ENCODE measurements at regions not wholly inside any gene's neighbourhood (a gene's known extent, or its start where the extent isn't known, plus 50 kb on each side); places are given as distances from the start of the nearest gene placed in this dataset.

DNA sequence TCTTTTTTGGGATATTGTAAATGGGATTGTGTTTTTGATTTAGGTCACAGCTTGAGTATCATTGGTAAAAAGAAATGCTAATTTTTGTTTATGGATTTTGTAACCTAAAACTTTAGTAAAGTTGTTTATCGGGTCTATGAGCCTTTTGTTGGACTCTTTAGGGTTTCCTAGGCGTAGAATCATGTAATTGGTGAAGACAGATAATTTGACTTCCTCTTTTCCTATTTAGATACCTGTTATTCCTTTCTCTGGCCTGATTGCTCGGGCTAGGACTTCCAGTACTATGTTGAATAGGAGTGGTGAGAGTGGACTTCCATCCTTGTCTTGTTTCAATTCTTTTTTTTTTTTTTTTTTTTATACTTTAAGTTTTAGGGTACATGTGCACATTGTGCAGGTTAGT is 149.0 kb downstream of the QPCT start:
- no peaks in the 10 kb centered on the region for H3K36me3 ChIP-seq (ENCODE audit: insufficient read depth)
- no peaks in the 10 kb centered on the region for H3K4me1 ChIP-seq (ENCODE audit: low read depth, poor library complexity, severe bottlenecking)
- no peaks in the 10 kb centered on the region; the same call in 1 of the 2 replicates for H4K20me1 ChIP-seq (ENCODE audit: insufficient read depth)
- H3K4me2 ChIP-seq, result no peak overlapping the region
- no peak overlapping the region for H3K9ac ChIP-seq
- no peak for TF ChIP-seq CTCF (conservative IDR thresholded peaks at IDR 0.05; ENCODE audit: low read depth, low read length)
- no peak overlapping the region for H3K27ac ChIP-seq
- no peaks in the 10 kb centered on the region for H3K79me2 ChIP-seq (ENCODE audit: insufficient read depth, low read depth)
- no peak overlapping the region for H3K4me3 ChIP-seq (IDR thresholded peaks at IDR 0.05; ENCODE audit: insufficient read depth, low read depth, low read length)
- no peaks in the 10 kb centered on the region for H3K27me3 ChIP-seq (ENCODE audit: insufficient read depth, low read depth)
- H2AFZ ChIP-seq (ENCODE audit: low read depth), result no peak overlapping the region

DNA sequence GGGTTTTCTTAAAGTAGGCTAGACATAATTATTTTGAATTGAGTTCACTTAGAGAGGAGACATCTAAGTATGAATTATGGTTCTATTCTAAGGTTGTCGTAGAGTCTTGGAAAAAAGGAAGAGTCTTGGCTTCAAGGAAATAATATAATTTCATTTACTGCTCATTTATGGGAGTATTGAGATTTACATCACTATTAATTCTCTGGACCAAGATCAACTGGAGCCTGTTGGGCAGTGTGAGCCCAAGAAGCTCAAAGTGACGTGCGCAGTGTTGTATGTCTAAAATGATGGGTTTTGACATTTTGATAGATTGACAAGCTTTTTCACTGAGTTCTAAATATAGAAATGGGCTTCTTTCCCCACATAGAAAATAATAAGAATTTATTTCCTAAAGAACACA is 154.7 kb downstream of the QPCT start:
- Histone ChIP-seq H3K79me2 (ENCODE audit: insufficient read depth, low read depth) (no peaks in the 10 kb centered on the region), H4K20me1 (ENCODE audit: insufficient read depth) (no peaks in the 10 kb centered on the region)
- no peak for TF ChIP-seq CTCF (conservative IDR thresholded peaks at IDR 0.05; ENCODE audit: low read depth, low read length)

DNA sequence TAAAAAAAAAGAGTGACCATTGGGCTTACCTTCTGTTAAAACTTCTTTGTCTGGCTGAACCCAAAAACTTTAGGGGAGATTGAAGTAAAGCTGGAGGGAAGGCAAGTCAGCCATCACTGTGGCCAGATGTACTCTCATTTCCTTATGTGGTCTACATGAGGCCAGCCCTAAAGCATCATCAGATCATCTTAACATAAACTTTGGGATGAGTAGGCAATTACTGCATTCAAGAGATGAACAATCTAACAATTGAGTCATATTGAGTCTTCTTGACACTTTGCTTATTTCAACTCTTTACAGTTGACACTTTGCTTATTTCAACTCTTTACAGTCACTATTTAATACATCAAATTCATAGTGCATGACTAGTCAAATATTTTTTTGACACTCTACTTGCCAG is 155.6 kb downstream of the QPCT start:
- TF ChIP-seq CTCF (conservative IDR thresholded peaks at IDR 0.05; ENCODE audit: low read depth, low read length), result no peak
- Histone ChIP-seq H3K9ac (no peak overlapping the region), H3K27ac (no peak overlapping the region), H3K4me2 (no peak overlapping the region), H3K4me1 (ENCODE audit: low read depth, poor library complexity, severe bottlenecking) (no peaks in the 10 kb centered on the region), H3K27me3 (ENCODE audit: insufficient read depth, low read depth) (no peaks in the 10 kb centered on the region; the same call in 1 of the 2 replicates), H2AFZ (ENCODE audit: low read depth) (no peak overlapping the region), H3K4me3 (IDR thresholded peaks at IDR 0.05; ENCODE audit: insufficient read depth, low read depth, low read length) (no peak overlapping the region), H4K20me1 (ENCODE audit: insufficient read depth) (no peaks in the 10 kb centered on the region), H3K36me3 (ENCODE audit: insufficient read depth) (no peaks in the 10 kb centered on the region), H3K79me2 (ENCODE audit: insufficient read depth, low read depth) (no peaks in the 10 kb centered on the region)

More for the DNA sequence above, 154.7 kb downstream of the QPCT start:
- H3K4me2 ChIP-seq, result no peak overlapping the region
- H2AFZ ChIP-seq (ENCODE audit: low read depth), result no peak overlapping the region
- H3K4me3 ChIP-seq (IDR thresholded peaks at IDR 0.05; ENCODE audit: insufficient read depth, low read depth, low read length), result no peak overlapping the region
- no peak overlapping the region for H3K9ac ChIP-seq
- no peaks in the 10 kb centered on the region for H3K36me3 ChIP-seq (ENCODE audit: insufficient read depth)
- H3K27me3 ChIP-seq (ENCODE audit: insufficient read depth, low read depth), result no peaks in the 10 kb centered on the region; the same call in 1 of the 2 replicates
- no peak overlapping the region for H3K27ac ChIP-seq
- no peaks in the 10 kb centered on the region for H3K4me1 ChIP-seq (ENCODE audit: low read depth, poor library complexity, severe bottlenecking)

DNA sequence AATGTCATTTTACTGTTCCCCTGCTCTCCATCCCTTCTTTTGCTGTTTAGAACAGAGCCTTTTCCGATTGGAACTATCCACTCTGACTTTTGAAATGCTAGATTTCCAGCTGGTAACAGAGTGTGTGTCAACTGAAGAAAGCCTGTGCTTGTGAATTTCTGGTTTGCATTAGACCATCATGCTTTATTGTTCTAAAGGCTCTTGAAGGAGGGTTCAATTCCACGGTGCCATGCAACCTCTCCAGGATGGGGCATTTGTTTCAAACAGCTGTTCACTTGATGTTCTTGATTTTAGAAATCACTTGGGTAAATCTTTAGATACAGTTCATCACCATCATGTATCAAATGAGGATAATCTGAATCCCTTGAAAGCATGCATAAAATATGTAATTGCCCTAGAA is 156.7 kb downstream of the QPCT start:
- Histone ChIP-seq H3K4me3 (IDR thresholded peaks at IDR 0.05; ENCODE audit: insufficient read depth, low read depth, low read length) (no peak overlapping the region), H3K27me3 (ENCODE audit: insufficient read depth, low read depth) (no peaks in the 10 kb centered on the region; the same call in 1 of the 2 replicates), H3K4me1 (ENCODE audit: low read depth, poor library complexity, severe bottlenecking) (no peaks in the 10 kb centered on the region), H3K9ac (no peak overlapping the region), H2AFZ (ENCODE audit: low read depth) (no peak overlapping the region), H3K79me2 (ENCODE audit: insufficient read depth, low read depth) (no peaks in the 10 kb centered on the region), H3K36me3 (ENCODE audit: insufficient read depth) (no peaks in the 10 kb centered on the region), H3K27ac (no peak overlapping the region), H4K20me1 (ENCODE audit: insufficient read depth) (no peaks in the 10 kb centered on the region), H3K4me2 (no peak overlapping the region)
- no peak for TF ChIP-seq CTCF (conservative IDR thresholded peaks at IDR 0.05; ENCODE audit: low read depth, low read length)
